Neural progenitor cell (in vitro differentiated cells): ENCODE measurements at regions not wholly inside any gene's neighbourhood (a gene's known extent, or its start where the extent isn't known, plus 50 kb on each side); places are given as distances from the start of the nearest gene placed in this dataset.

Experiments
- CTCF ChIP-seq: fragments of 200-600 bp; sonication (generic); IDR thresholded peaks from 2 replicates; pipeline ENCODE4 v1.5.1; 2017; ENCODE audit warnings: antibody characterized with exemption, mild to moderate bottlenecking
- EZH2phosphoT487 ChIP-seq: fragments of 200-600 bp; sonication (generic); IDR thresholded peaks from 2 replicates; pipeline ENCODE4 v1.6.1; 2017; ENCODE audit warnings: antibody characterized with exemption

- TF ChIP-seq CTCF: no peak
- no peak for TF ChIP-seq EZH2phosphoT487
These were observed 428.0 kb upstream of the CAMK1G start for GRCh38 chr1:209155546-209155945.
